Activated CD4-positive, CD25-positive, alpha-beta regulatory T cell (primary cell): ENCODE measurements at regions not wholly inside any gene's neighbourhood (a gene's known extent, or its start where the extent isn't known, plus 50 kb on each side); places are given as distances from the start of the nearest gene placed in this dataset.
"Not testable (repeated sequence)": the region's sequence is repeated elsewhere in the genome, so short reads cannot be mapped to it uniquely, and the experiment has no call there.

Experiments
- DNase-seq, 4 experiments: peaks; one replicate each; lab custom pipeline; 2025; lab: John Stamatoyannopoulos, UW

- no peak for DNase-seq
Measured at GRCh38 chr6:15132167-15132566, 113.7 kb upstream of the JARID2 start.

GRCh38 chr6:15132854-15133670 is 112.8 kb upstream of the JARID2 start:
- DNase-seq = no peak

- DNase-seq = no peak
Measured at GRCh38 chr6:15137086-15137485, 108.8 kb upstream of the JARID2 start.

GRCh38 chr6:15143086-15143485 is 102.8 kb upstream of the JARID2 start:
- DNase-seq = no peak

- no peak for DNase-seq
Measured at GRCh38 chr6:15143540-15143939, 102.3 kb upstream of the JARID2 start.

- DNase-seq = no peak
Measured at GRCh38 chr6:15145821-15146220, 100.0 kb upstream of the JARID2 start.

- DNase-seq = no peak
Measured at GRCh38 chr6:15147827-15148226, 98.0 kb upstream of the JARID2 start.

GRCh38 chr6:15148356-15148946 is 97.4 kb upstream of the JARID2 start:
- DNase-seq = no peak

GRCh38 chr6:15150207-15150606 is 95.7 kb upstream of the JARID2 start:
- DNase-seq = no peak

- no peak for DNase-seq
Measured at GRCh38 chr6:15152700-15153099, 93.2 kb upstream of the JARID2 start.

- no peak for DNase-seq
Measured at GRCh38 chr6:15153191-15153590, 92.7 kb upstream of the JARID2 start.

GRCh38 chr6:15157479-15157878 is 88.4 kb upstream of the JARID2 start:
- no peak for DNase-seq

GRCh38 chr6:15158821-15159619 is 86.8 kb upstream of the JARID2 start:
- DNase-seq = no peak

- no peak for DNase-seq
Measured at GRCh38 chr6:15160812-15161211, 85.1 kb upstream of the JARID2 start.

- DNase-seq = not testable (repeated sequence)
Measured at GRCh38 chr6:15164855-15165254, 81.0 kb upstream of the JARID2 start.

- no peak for DNase-seq
Measured at GRCh38 chr6:15166121-15166520, 79.7 kb upstream of the JARID2 start.

- DNase-seq = no peak
Measured at GRCh38 chr6:15170126-15170525, 75.7 kb upstream of the JARID2 start.

- no peak for DNase-seq
Measured at GRCh38 chr6:15171026-15171425, 74.8 kb upstream of the JARID2 start.

- no peak for DNase-seq
Measured at GRCh38 chr6:15176816-15177370, 69.0 kb upstream of the JARID2 start.

GRCh38 chr6:15183979-15184378 is 61.9 kb upstream of the JARID2 start:
- no peak for DNase-seq

- DNase-seq = peak in 1 of 4 experiments; percentile 2
Measured at GRCh38 chr6:15184441-15184861, 61.4 kb upstream of the JARID2 start.

GRCh38 chr6:15185111-15185510 is 60.8 kb upstream of the JARID2 start:
- not testable (repeated sequence) for DNase-seq
